NCI-H2029 treated with DMSO at 0.1 percent for 48 hours (cell line): ENCODE measurements at regions not wholly inside any gene's neighbourhood (a gene's known extent, or its start where the extent isn't known, plus 50 kb on each side); places are given as distances from the start of the nearest gene placed in this dataset.

Experiments used
- DNase-seq: peaks from one replicate; lab custom pipeline; 2025; lab: John Stamatoyannopoulos, UW

GRCh38 chr11:8323161-8323935, 59.7 kb upstream of the LMO1 start:
- no peak for DNase-seq

- no peak for DNase-seq
Observed at GRCh38 chr11:8321876-8322275, 58.2 kb upstream of the LMO1 start.

GRCh38 chr11:8320076-8320475, 56.4 kb upstream of the LMO1 start:
- no peak for DNase-seq

GRCh38 chr11:8318536-8318935, 54.9 kb upstream of the LMO1 start:
- no peak for DNase-seq

- no peak for DNase-seq
Observed at GRCh38 chr11:8317159-8317558, 53.5 kb upstream of the LMO1 start.

GRCh38 chr11:8315954-8316353, 52.3 kb upstream of the LMO1 start:
- DNase-seq = no peak

GRCh38 chr11:8315463-8315862, 51.8 kb upstream of the LMO1 start:
- no peak for DNase-seq

- no peak for DNase-seq
Observed at GRCh38 chr11:8314916-8315315, 51.2 kb upstream of the LMO1 start.

GRCh38 chr11:8313504-8314090, 49.9 kb upstream of the LMO1 start:
- DNase-seq = no peak
